ENCODE measurements at regions not wholly inside any gene's neighbourhood (a gene's known extent, or its start where the extent isn't known, plus 50 kb on each side); places are given as distances from the start of the nearest gene placed in this dataset.
"Not testable (repeated sequence)": the region's sequence is repeated elsewhere in the genome, so short reads cannot be mapped to it uniquely, and the experiment has no call there.

- DNase-seq (ENCODE audit: low read depth, low spot score), result no peak
These were observed 192.5 kb upstream of the PCDH20 start for GRCh38 chr13:61608138-61608537.

- DNase-seq (ENCODE audit: low read depth, low spot score), result no peak
These were observed 184.8 kb upstream of the PCDH20 start for GRCh38 chr13:61600360-61601033.

GRCh38 chr13:61592489-61592888 lies 176.8 kb upstream of the PCDH20 start:
- no peak for DNase-seq (ENCODE audit: low read depth, low spot score)

- no peak for DNase-seq (ENCODE audit: low read depth, low spot score)
These were observed 160.3 kb upstream of the PCDH20 start for GRCh38 chr13:61575973-61576372.

- no peak for DNase-seq (ENCODE audit: low read depth, low spot score)
These were observed 148.0 kb upstream of the PCDH20 start for GRCh38 chr13:61563645-61564044.

- DNase-seq (ENCODE audit: low read depth, low spot score), result no peak
These were observed 131.3 kb upstream of the PCDH20 start for GRCh38 chr13:61546911-61547310.

- no peak for DNase-seq (ENCODE audit: low read depth, low spot score)
These were observed 130.8 kb upstream of the PCDH20 start for GRCh38 chr13:61546413-61546812.

GRCh38 chr13:61536433-61536832 lies 120.8 kb upstream of the PCDH20 start:
- no peak for DNase-seq (ENCODE audit: low read depth, low spot score)

GRCh38 chr13:61531383-61532065 lies 115.9 kb upstream of the PCDH20 start:
- no peak for DNase-seq (ENCODE audit: low read depth, low spot score)

- not testable (repeated sequence) for DNase-seq (ENCODE audit: low read depth, low spot score)
These were observed 103.6 kb upstream of the PCDH20 start for GRCh38 chr13:61519214-61519613.

GRCh38 chr13:61508936-61509335 lies 93.3 kb upstream of the PCDH20 start:
- DNase-seq (ENCODE audit: low read depth, low spot score), result no peak

GRCh38 chr13:61500176-61500575 lies 84.5 kb upstream of the PCDH20 start:
- no peak for DNase-seq (ENCODE audit: low read depth, low spot score)

GRCh38 chr13:61495648-61496047 lies 80.0 kb upstream of the PCDH20 start:
- DNase-seq (ENCODE audit: low read depth, low spot score), result no peak

GRCh38 chr13:61493556-61493955 lies 77.9 kb upstream of the PCDH20 start:
- DNase-seq (ENCODE audit: low read depth, low spot score), result not testable (repeated sequence)

- DNase-seq (ENCODE audit: low read depth, low spot score), result no peak
These were observed 70.8 kb upstream of the PCDH20 start for GRCh38 chr13:61486496-61486895.

- no peak for DNase-seq (ENCODE audit: low read depth, low spot score)
These were observed 69.6 kb upstream of the PCDH20 start for GRCh38 chr13:61485128-61485765.

- DNase-seq (ENCODE audit: low read depth, low spot score), result no peak
These were observed 62.0 kb upstream of the PCDH20 start for GRCh38 chr13:61477619-61478018.

- no peak for DNase-seq (ENCODE audit: low read depth, low spot score)
These were observed 55.1 kb upstream of the PCDH20 start for GRCh38 chr13:61470786-61471185.

GRCh38 chr13:61466280-61466679 lies 50.6 kb upstream of the PCDH20 start:
- no peak for DNase-seq (ENCODE audit: low read depth, low spot score)

Data from smooth muscle cell of the brain vasculature (primary cell).